Stomach (tissue), 8 donors: ENCODE measurements at regions not wholly inside any gene's neighbourhood (a gene's known extent, or its start where the extent isn't known, plus 50 kb on each side); places are given as distances from the start of the nearest gene placed in this dataset.
A peak's percentile ranks its signal among the peaks of the same experiment; 100 is the strongest.

Experiments
- DNase-seq, 2 donors: peaks; one replicate each; pipeline versions ENCODE4 v3.0.0 to v3.0.0-alpha.2; 2013 to 2019
- H3K27ac ChIP-seq, 5 donors: fragments of 200-600 bp in 4 of 5; sonication (generic) in 4 of 5; one replicate each; pipeline ENCODE4 v1.5.1; 2013 to 2019; ENCODE audit warnings: mild to moderate bottlenecking in 1 of 5, moderate library complexity in 1 of 5
- H3K27me3 ChIP-seq, 3 donors: fragments of 200-600 bp; sonication (generic); one replicate each; pipeline ENCODE4 v1.5.1; 2017 to 2019; ENCODE audit warnings: mixed run types in 1 of 3
- H3K36me3 ChIP-seq, 4 donors: fragments of 200-600 bp; sonication (generic); 1 replicate in 3 of 4; 2 replicates in 1 of 4; pipeline ENCODE4 v1.5.1; 2016 to 2019
- H3K4me1 ChIP-seq, 4 donors: fragments of 200-600 bp; sonication (generic); one replicate each; pipeline ENCODE4 v1.5.1; 2016 to 2019
- H3K4me3 ChIP-seq, 4 donors: fragments of 200-600 bp; sonication (generic) in 3 of 4; one replicate each; pipeline ENCODE4 v1.5.1; 2016 to 2019; ENCODE audit warnings: mild to moderate bottlenecking in 1 of 4
- H3K9me3 ChIP-seq, 4 donors: fragments of 200-600 bp; sonication (generic); one replicate each; pipeline ENCODE4 v1.5.1; 2016 to 2019
- CTCF ChIP-seq, 7 experiments: fragments of 450-650 bp in 4 of 7; fragments of 200-600 bp in 3 of 7; sonication (generic) in 3 of 7; IDR thresholded peaks; one replicate each; pipeline ENCODE4 v1.5.1; 2016 to 2019; ENCODE audit warnings: antibody characterized with exemption in 7 of 7, control low read depth in 2 of 7, mild to moderate bottlenecking in 1 of 7
- EP300 ChIP-seq: sonication (generic); formaldehyde crosslinking; IDR thresholded peaks from one replicate; pipeline ENCODE4 v1.6.1; 2017; ENCODE audit warnings: antibody characterized with exemption
- POLR2A ChIP-seq, 4 donors: fragments of 450-650 bp; IDR thresholded peaks; one replicate each; pipeline ENCODE4 v1.6.1; 2016; ENCODE audit warnings: antibody characterized with exemption in 4 of 4, control low read depth in 2 of 4, mild to moderate bottlenecking in 1 of 4, moderate library complexity in 1 of 4
- POLR2AphosphoS5 ChIP-seq, 3 donors: sonication (generic); formaldehyde crosslinking; IDR thresholded peaks; one replicate each; pipeline ENCODE4 v1.6.1; 2016; ENCODE audit warnings: antibody characterized with exemption in 3 of 3
- WGBS, 5 donors: extraction: QIAGEN DNeasy Blood & Tissue Kit in 3 of 5; methylation state at CpG; one replicate each; pipeline versions ENCODE4 v1.1.5 to v1.1.7; 2013 to 2018; 5-methylcytosine and 5-hydroxymethylcytosine counted together
- intact Hi-C: fragments of 100-400 bp; cut with DNase I; formaldehyde crosslinking; loops from one replicate; pipeline ENCODE4 v1.15.1; 2023; ENCODE audit warnings: low total_unique reads
- donor health status: healthy with polysubstance abuse.
- donor health status: Bipolar disorder and iron deficiency.
- donor health status: healthy.

GRCh38 chr20:55565096-55565773 is 440.1 kb downstream of the CBLN4 start:
- no peaks in the 10 kb centered on the region for H3K27me3 ChIP-seq
- H3K4me3 ChIP-seq, result no peak overlapping the region
- no peaks in the 10 kb centered on the region for H3K4me1 ChIP-seq
- 50 to 66% (median 62%) methylated on average over 5 of the region's 5 CpGs for WGBS, 5 donors
- DNase-seq, result no peak
- no peaks in the 10 kb centered on the region for H3K36me3 ChIP-seq
- TF ChIP-seq CTCF (IDR thresholded peaks at IDR 0.05), result no peak
- TF ChIP-seq EP300, result no peak
- no peak for TF ChIP-seq POLR2A (IDR thresholded peaks at IDR 0.05)
- TF ChIP-seq POLR2AphosphoS5 (IDR thresholded peaks at IDR 0.05), result no peak
- peaks cover 0 to 3% (median 0%) of the 10 kb centered on the region in 4 donors for H3K9me3 ChIP-seq
- intact Hi-C loops, result no loop called here
- no peak overlapping the region for H3K27ac ChIP-seq

DNA sequence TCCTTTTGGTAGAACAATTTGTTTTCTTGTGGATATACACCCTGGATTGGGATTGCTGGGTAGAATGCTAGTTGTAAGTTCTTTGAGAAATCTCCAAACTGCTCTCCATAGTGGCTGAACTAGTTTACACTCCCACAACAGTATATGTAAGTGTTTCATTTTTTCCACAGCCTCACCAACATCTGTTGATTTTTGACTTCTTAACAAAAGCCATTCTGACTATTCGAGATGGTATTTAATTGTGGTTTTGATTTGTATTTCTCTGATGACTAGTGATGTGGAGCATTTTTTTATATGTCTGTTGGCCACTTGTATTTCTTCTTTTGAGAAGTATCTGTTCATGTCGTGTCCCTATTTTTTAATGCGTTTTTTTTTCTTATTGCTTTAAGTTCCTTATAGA is 444.1 kb downstream of the CBLN4 start:
- no peaks in the 10 kb centered on the region for H3K4me1 ChIP-seq
- WGBS, 5 donors, result 61 to 85% (median 82%) methylated on average over 3 of the region's 3 CpGs
- no peak overlapping the region for H3K27ac ChIP-seq
- DNase-seq, result no peak
- no peaks in the 10 kb centered on the region for H3K27me3 ChIP-seq
- H3K9me3 ChIP-seq, result peaks cover 0 to 3% (median 0%) of the 10 kb centered on the region in 4 donors
- no peak for TF ChIP-seq CTCF (IDR thresholded peaks at IDR 0.05)
- no peak for TF ChIP-seq EP300
- TF ChIP-seq POLR2AphosphoS5 (IDR thresholded peaks at IDR 0.05), result no peak
- no peak for TF ChIP-seq POLR2A (IDR thresholded peaks at IDR 0.05)
- H3K4me3 ChIP-seq, result no peak overlapping the region
- intact Hi-C loops, result no loop called here
- no peaks in the 10 kb centered on the region for H3K36me3 ChIP-seq

- H3K27ac ChIP-seq, result no peak overlapping the region
- H3K36me3 ChIP-seq, result no peaks in the 10 kb centered on the region
- no peaks in the 10 kb centered on the region for H3K4me1 ChIP-seq
- H3K9me3 ChIP-seq, result peaks cover 0 to 3% (median 0%) of the 10 kb centered on the region in 4 donors
- H3K4me3 ChIP-seq, result no peak overlapping the region
- WGBS, 5 donors, result 42 to 59% (median 56%) methylated on average over 2 of the region's 2 CpGs
- no peak for DNase-seq
- TF ChIP-seq POLR2AphosphoS5 (IDR thresholded peaks at IDR 0.05), result no peak
- TF ChIP-seq EP300, result no peak
- TF ChIP-seq CTCF (IDR thresholded peaks at IDR 0.05), result no peak
- no peak for TF ChIP-seq POLR2A (IDR thresholded peaks at IDR 0.05)
- intact Hi-C loops, result no loop called here
- H3K27me3 ChIP-seq, result no peaks in the 10 kb centered on the region
These were observed 448.1 kb downstream of the CBLN4 start for GRCh38 chr20:55557191-55557590.

DNA sequence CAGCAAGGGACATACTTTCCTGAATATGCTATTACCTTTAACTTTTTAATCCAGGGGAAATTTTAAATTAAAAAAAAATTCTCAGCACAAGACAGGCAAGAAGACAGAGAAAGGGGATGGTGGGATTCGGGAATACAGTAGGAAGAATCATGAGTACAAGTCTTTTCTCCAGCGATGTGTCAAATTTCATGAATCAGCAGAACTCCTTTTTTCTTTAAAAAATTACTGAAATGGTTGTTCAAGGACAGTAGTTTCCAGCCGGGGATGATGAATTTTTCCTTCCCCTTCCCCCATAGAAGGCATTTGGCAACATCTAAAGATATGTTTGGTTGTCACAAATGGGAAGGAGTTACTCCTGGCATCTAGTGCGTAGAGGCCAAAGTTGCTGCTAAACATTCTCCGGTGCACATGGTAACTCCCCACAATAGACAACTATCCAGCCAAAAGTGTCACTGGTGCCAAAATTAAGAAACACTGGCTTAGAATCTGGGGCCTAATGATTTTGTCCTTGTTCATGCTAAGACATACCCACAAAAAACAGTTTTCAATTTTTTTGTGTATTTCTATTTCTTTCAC is 450.2 kb downstream of the CBLN4 start:
- peak in 1 of 2 donors; percentile 9 for DNase-seq
- Histone ChIP-seq H3K9me3 (no peaks in the 10 kb centered on the region), H3K4me1 (no peaks in the 10 kb centered on the region), H3K27ac (no peak overlapping the region), H3K4me3 (no peak overlapping the region), H3K36me3 (no peaks in the 10 kb centered on the region), H3K27me3 (no peaks in the 10 kb centered on the region)
- TF ChIP-seq POLR2A (IDR thresholded peaks at IDR 0.05) (no peak), EP300 (no peak), CTCF (IDR thresholded peaks at IDR 0.05) (no peak), POLR2AphosphoS5 (IDR thresholded peaks at IDR 0.05) (no peak)
- 67 to 85% (median 73%) methylated on average over 5 of the region's 5 CpGs for WGBS, 5 donors
- intact Hi-C loops, result no loop called here
